ENCODE measurements at regions not wholly inside any gene's neighbourhood (a gene's known extent, or its start where the extent isn't known, plus 50 kb on each side); places are given as distances from the start of the nearest gene placed in this dataset.

- TF ChIP-seq EZH2 (IDR thresholded peaks at IDR 0.05) (no peak), EZH2phosphoT487 (IDR thresholded peaks at IDR 0.05) (no peak)
These were observed 148.8 kb downstream of the BLID start for GRCh38 chr11:121967131-121967704.
